B cell (primary cell): ENCODE measurements at regions not wholly inside any gene's neighbourhood (a gene's known extent, or its start where the extent isn't known, plus 50 kb on each side); places are given as distances from the start of the nearest gene placed in this dataset.

Experiments used
- ATAC-seq: fragments of 200-7000 bp; cut with Tn5 transposase; one replicate; pipeline ENCODE4 v1.10.0; 2021; ENCODE audit warnings: low read depth, mild to moderate bottlenecking, moderate number of reproducible peaks, moderate library complexity
- CTCF ChIA-PET: fragments of 350-600 bp; sonication (Branson Sonifier 250); formaldehyde crosslinking; loops from one replicate; lab custom pipeline; 2021; ENCODE audit warnings: antibody characterized with exemption, inconsistent platforms; lab: Charles Lee
- POLR2A ChIA-PET: fragments of 350-600 bp; sonication (Branson Sonifier 250); formaldehyde crosslinking; loops from one replicate; lab custom pipeline; 2021; ENCODE audit warnings: antibody characterized with exemption; lab: Charles Lee
- DNase-seq: peaks from one replicate; pipeline ENCODE4 v3.0.0; 2013
- H2AFZ ChIP-seq: 2 replicates; pipeline ENCODE4 v1.6.1; 2012; ENCODE audit warnings: mild to moderate bottlenecking, low read depth, low read length; ENCODE audit not compliant: insufficient read depth, poor library complexity, severe bottlenecking
- H3K27ac ChIP-seq, 2 donors: 1 replicate in 1 of 2; 2 replicates in 1 of 2; pipeline ENCODE4 v1.5.1; 2012 to 2013; ENCODE audit warnings: low read length in 2 of 2, mild to moderate bottlenecking in 2 of 2, moderate library complexity in 1 of 2
- H3K27me3 ChIP-seq, 4 experiments: fragments of 200-600 bp in 1 of 4; sonication (generic) in 1 of 4; replicated peaks in 1 of 4; 1 replicate in 2 of 4; 2 replicates in 2 of 4; pipeline versions ENCODE4 v1.6.1 to v1.7.0; 2013 to 2016; ENCODE audit warnings: low read length in 3 of 4, mild to moderate bottlenecking in 2 of 4, mixed read lengths in 1 of 4, moderate library complexity in 1 of 4; ENCODE audit not compliant: insufficient read depth in 4 of 4, control insufficient read depth in 3 of 4; ENCODE audit errors: control extremely low read depth in 1 of 4
- H3K36me3 ChIP-seq, 2 experiments: replicated peaks in 1 of 2; 1 replicate in 1 of 2; 2 replicates in 1 of 2; pipeline versions ENCODE4 v1.6.1 to v1.7.1; 2013; ENCODE audit warnings: low read length in 1 of 2; ENCODE audit not compliant: insufficient read depth in 2 of 2, control insufficient read depth in 1 of 2; ENCODE audit errors: control extremely low read depth in 1 of 2, extremely low read depth in 1 of 2
- H3K4me1 ChIP-seq, 2 donors: fragments of 200-600 bp in 1 of 2; sonication (generic) in 1 of 2; 1 replicate in 1 of 2; 2 replicates in 1 of 2; pipeline versions ENCODE4 v1.5.1 to v1.6.1; 2013 to 2017; ENCODE audit warnings: low read length in 2 of 2; ENCODE audit not compliant: control insufficient read depth in 2 of 2, insufficient read depth in 2 of 2
- H3K4me2 ChIP-seq: replicated peaks from 2 replicates; pipeline ENCODE3; 2012; ENCODE audit warnings: mild to moderate bottlenecking, low read depth, low read length; ENCODE audit not compliant: poor library complexity, severe bottlenecking
- H3K4me3 ChIP-seq, 5 experiments: fragments of 200-600 bp in 1 of 5; sonication (generic) in 1 of 5; 1 replicate in 3 of 5; 2 replicates in 2 of 5; pipeline versions ENCODE4 v1.5.1 to v1.7.0; 2011 to 2016; ENCODE audit warnings: low read length in 4 of 5, mild to moderate bottlenecking in 4 of 5, low read depth in 2 of 5, control low read depth in 1 of 5, moderate library complexity in 1 of 5; ENCODE audit not compliant: insufficient read depth in 1 of 5; ENCODE audit errors: control extremely low read depth in 1 of 5, extremely low read depth in 1 of 5
- H3K79me2 ChIP-seq: fragments of 200-600 bp; sonication (generic); one replicate; pipeline ENCODE4 v1.6.0; 2016; ENCODE audit warnings: low read length; ENCODE audit not compliant: control insufficient read depth, insufficient read depth
- H3K9ac ChIP-seq: fragments of 200-600 bp; sonication (generic); 2 replicates; pipeline ENCODE4 v1.6.1; 2017; ENCODE audit warnings: mild to moderate bottlenecking, low read length, moderate library complexity
- H3K9me3 ChIP-seq, 3 donors: one replicate each; pipeline versions ENCODE4 v1.6.1 to v1.7.1; 2013; ENCODE audit warnings: low read length in 2 of 3; ENCODE audit not compliant: control insufficient read depth in 2 of 3, insufficient read depth in 1 of 3; ENCODE audit errors: control extremely low read depth in 1 of 3
- H4K20me1 ChIP-seq: 2 replicates; pipeline ENCODE4 v1.6.0; 2012; ENCODE audit warnings: mild to moderate bottlenecking, low read length; ENCODE audit not compliant: insufficient read depth, control insufficient read depth, poor library complexity, severe bottlenecking
- H3K27ac Mint-ChIP-seq: one replicate; pipeline ENCODE4 v1.8.0; 2021; ENCODE audit warnings: mixed read lengths
- H3K27me3 Mint-ChIP-seq: one replicate; pipeline ENCODE4 v1.8.0; 2021; ENCODE audit warnings: mixed read lengths
- H3K4me1 Mint-ChIP-seq: one replicate; pipeline ENCODE4 v1.8.0; 2021; ENCODE audit warnings: mixed read lengths
- H3K4me3 Mint-ChIP-seq: one replicate; pipeline ENCODE4 v1.8.0; 2021; ENCODE audit warnings: mixed read lengths
- H3K9me3 Mint-ChIP-seq: one replicate; pipeline ENCODE4 v1.8.0; 2022; ENCODE audit warnings: mixed read lengths; ENCODE audit not compliant: insufficient read depth
- EZH2 ChIP-seq: IDR thresholded peaks from 2 replicates; pipeline ENCODE4 v1.6.1; 2012; ENCODE audit warnings: borderline replicate concordance, low read depth, mild to moderate bottlenecking, moderate library complexity, low read length; ENCODE audit not compliant: insufficient read depth, poor library complexity, severe bottlenecking
- WGBS: methylation state at CpG from one replicate; pipeline ENCODE4 v1.1.5; 2013; ENCODE audit warnings: missing lambda C conversion rate; ENCODE audit not compliant: insufficient coverage; 5-methylcytosine and 5-hydroxymethylcytosine counted together
- intact Hi-C: fragments of 100-400 bp; cut with micrococcal nuclease; formaldehyde crosslinking; loops from one replicate; pipeline ENCODE4 v1.10.0; 2022
- TF ChIP-seq, protein P1 (sequence below): fragments of 200-600 bp; IDR thresholded peaks from one replicate; pipeline ENCODE4 v1.8.0; 2022; ENCODE audit warnings: antibody characterized with exemption, mild to moderate bottlenecking

DNA sequence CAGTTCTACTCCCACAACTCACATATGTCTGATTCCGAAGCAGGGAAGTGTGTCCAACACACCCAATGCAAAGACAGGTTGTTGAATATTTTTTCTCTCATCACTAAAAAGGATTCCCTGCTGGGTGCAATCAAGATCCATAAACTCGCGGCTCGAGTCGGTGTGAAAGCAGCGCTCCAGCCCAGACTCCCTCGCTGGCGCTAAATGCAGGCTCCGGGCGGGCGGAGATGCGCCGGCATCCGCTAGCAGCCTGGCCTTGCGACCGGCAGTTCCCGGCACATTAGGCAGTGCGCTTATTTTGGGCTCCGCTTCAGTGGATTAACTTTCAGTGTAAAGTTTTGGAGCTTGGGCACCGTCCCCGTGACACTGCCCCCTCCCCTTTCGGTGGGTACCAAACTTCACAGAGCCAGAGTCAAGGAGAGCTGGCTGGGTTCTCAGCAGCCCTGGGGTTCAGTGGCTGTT is 87.7 kb upstream of the POU3F1 start:
- no peak for DNase-seq
- Mint-ChIP-seq H3K27me3 (peaks cover 57% of the 10 kb centered on the region), H3K4me1 (peaks cover 9% of the 10 kb centered on the region), H3K9me3 (no peaks in the 10 kb centered on the region), H3K27ac (no peak overlapping the region), H3K4me3 (no peak overlapping the region)
- Histone ChIP-seq H3K36me3 (no peaks in the 10 kb centered on the region), H3K4me3 (no peak overlapping the region), H3K4me2 (no peak overlapping the region), H4K20me1 (no peaks in the 10 kb centered on the region), H3K27me3 (peaks cover 0 to 46% (median 9%) of the 10 kb centered on the region in 4 experiments), H3K4me1 (peaks cover 0 to 4% of the 10 kb centered on the region in 2 donors), H3K9me3 (no peaks in the 10 kb centered on the region), H3K79me2 (no peaks in the 10 kb centered on the region), H3K9ac (no peak overlapping the region), H3K27ac (no peak overlapping the region), H2AFZ (no peak overlapping the region)
- TF ChIP-seq, protein P1, sequence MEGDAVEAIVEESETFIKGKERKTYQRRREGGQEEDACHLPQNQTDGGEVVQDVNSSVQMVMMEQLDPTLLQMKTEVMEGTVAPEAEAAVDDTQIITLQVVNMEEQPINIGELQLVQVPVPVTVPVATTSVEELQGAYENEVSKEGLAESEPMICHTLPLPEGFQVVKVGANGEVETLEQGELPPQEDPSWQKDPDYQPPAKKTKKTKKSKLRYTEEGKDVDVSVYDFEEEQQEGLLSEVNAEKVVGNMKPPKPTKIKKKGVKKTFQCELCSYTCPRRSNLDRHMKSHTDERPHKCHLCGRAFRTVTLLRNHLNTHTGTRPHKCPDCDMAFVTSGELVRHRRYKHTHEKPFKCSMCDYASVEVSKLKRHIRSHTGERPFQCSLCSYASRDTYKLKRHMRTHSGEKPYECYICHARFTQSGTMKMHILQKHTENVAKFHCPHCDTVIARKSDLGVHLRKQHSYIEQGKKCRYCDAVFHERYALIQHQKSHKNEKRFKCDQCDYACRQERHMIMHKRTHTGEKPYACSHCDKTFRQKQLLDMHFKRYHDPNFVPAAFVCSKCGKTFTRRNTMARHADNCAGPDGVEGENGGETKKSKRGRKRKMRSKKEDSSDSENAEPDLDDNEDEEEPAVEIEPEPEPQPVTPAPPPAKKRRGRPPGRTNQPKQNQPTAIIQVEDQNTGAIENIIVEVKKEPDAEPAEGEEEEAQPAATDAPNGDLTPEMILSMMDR: no peak
- no peak for TF ChIP-seq EZH2
- ChIA-PET CTCF (no interaction called here), POLR2A (no interaction called here)
- WGBS: 13% methylated on average over 21 of the region's 22 CpGs
- intact Hi-C loops: no loop called here
- ATAC-seq: no peak

DNA sequence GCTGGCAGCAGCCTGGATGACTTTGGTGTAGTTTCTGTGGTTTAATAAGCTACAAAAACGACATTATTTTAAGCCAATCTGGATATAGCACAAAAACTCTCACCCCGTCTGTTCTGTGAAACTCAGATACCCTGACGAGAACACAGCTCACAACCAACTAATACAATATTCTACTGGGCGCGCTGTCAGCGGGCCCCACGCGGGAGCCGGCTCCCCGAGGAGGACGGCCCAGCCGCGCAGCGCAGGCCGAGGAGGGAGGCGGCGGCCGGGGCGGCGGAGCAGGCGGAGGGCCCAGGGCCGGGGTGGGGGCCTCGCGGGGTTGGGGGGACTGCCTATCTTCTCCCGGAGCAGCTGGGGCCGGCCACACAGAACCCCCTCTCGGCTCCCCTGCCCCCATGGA is 87.2 kb upstream of the POU3F1 start:
- no peak for TF ChIP-seq EZH2
- TF ChIP-seq, protein P1: no peak
- H3K27ac ChIP-seq: no peak overlapping the region
- peaks cover 0 to 46% (median 9%) of the 10 kb centered on the region in 4 experiments for H3K27me3 ChIP-seq
- Mint-ChIP-seq H3K9me3 (no peaks in the 10 kb centered on the region), H3K4me3 (no peak overlapping the region), H3K27me3 (peaks cover 57% of the 10 kb centered on the region), H3K27ac (no peak overlapping the region), H3K4me1 (peaks cover 9% of the 10 kb centered on the region)
- no peak overlapping the region for H2AFZ ChIP-seq
- POLR2A ChIA-PET: no interaction called here
- no peaks in the 10 kb centered on the region for H3K9me3 ChIP-seq
- peaks cover 0 to 4% of the 10 kb centered on the region in 2 donors for H3K4me1 ChIP-seq
- 11% methylated on average over 14 of the region's 27 CpGs for WGBS
- DNase-seq (no peak), ATAC-seq (no peak)
- CTCF ChIA-PET: no interaction called here
- intact Hi-C loops: no loop called here
- H3K36me3 ChIP-seq: no peaks in the 10 kb centered on the region
- no peaks in the 10 kb centered on the region for H3K79me2 ChIP-seq
- H3K9ac ChIP-seq: no peak overlapping the region
- H3K4me3 ChIP-seq: no peak overlapping the region
- H4K20me1 ChIP-seq: no peaks in the 10 kb centered on the region
- no peak overlapping the region for H3K4me2 ChIP-seq
